ENCODE measurements at regions not wholly inside any gene's neighbourhood (a gene's known extent, or its start where the extent isn't known, plus 50 kb on each side); places are given as distances from the start of the nearest gene placed in this dataset.

GRCh38 chr17:72536788-72537187 lies 416.0 kb downstream of the SOX9 start:
- H3K27ac ChIP-seq (ENCODE audit: low read depth, low read length): no peak overlapping the region
- H3K79me2 ChIP-seq (ENCODE audit: insufficient read depth, low read length): no peaks in the 10 kb centered on the region
- H3K9ac ChIP-seq (ENCODE audit: low read length): no peak overlapping the region
- TF ChIP-seq CTCF (IDR thresholded peaks at IDR 0.05; ENCODE audit: insufficient read depth, low read length, poor library complexity, severe bottlenecking) (no peak), EZH2phosphoT487 (conservative IDR thresholded peaks at IDR 0.05; ENCODE audit: low read length) (no peak)
- no peaks in the 10 kb centered on the region for H3K9me2 ChIP-seq (replicated peaks; ENCODE audit: insufficient read depth, low read length)
- no peaks in the 10 kb centered on the region for H3K27me3 ChIP-seq (ENCODE audit: low read length)
- H3K9me3 ChIP-seq (ENCODE audit: insufficient read depth, low read length): no peaks in the 10 kb centered on the region
- H3K4me2 ChIP-seq (ENCODE audit: low read depth, low read length, poor library complexity, severe bottlenecking): no peak overlapping the region
- no peaks in the 10 kb centered on the region for H3F3A ChIP-seq (ENCODE audit: insufficient read depth)
- H4K20me1 ChIP-seq (ENCODE audit: low read depth, low read length): no peaks in the 10 kb centered on the region
- H3K36me3 ChIP-seq (ENCODE audit: low read length): no peaks in the 10 kb centered on the region
- H2AFZ ChIP-seq (ENCODE audit: low read depth, low read length, severe bottlenecking): no peak overlapping the region
- no peak overlapping the region for H3K4me3 ChIP-seq (ENCODE audit: insufficient read depth, low read length, poor library complexity, severe bottlenecking)

DNA sequence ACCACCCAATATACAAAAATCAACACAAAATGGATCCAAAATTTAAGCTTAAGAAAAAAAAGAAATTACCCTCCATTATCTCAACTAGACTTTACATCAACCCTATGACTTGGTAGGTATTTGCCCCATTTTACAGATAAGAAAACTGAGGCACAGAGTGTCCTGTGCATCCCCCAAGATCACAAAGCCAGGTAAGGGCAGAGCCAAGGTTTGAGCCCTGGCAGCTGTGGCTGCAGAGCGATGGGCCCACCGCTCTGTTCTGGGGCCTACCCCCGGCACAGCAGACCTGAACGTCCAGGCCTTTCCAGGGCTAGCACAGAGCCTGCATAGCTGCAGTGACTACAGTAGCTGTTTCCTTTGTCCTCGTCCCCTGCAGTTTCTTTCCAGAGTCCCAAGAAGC lies 417.6 kb downstream of the SOX9 start:
- no peak overlapping the region for H3K9ac ChIP-seq (ENCODE audit: low read length)
- H4K20me1 ChIP-seq (ENCODE audit: low read depth, low read length): no peaks in the 10 kb centered on the region
- no peaks in the 10 kb centered on the region for H3F3A ChIP-seq (ENCODE audit: insufficient read depth)
- TF ChIP-seq EZH2phosphoT487 (conservative IDR thresholded peaks at IDR 0.05; ENCODE audit: low read length): no peak
- TF ChIP-seq CTCF (IDR thresholded peaks at IDR 0.05; ENCODE audit: insufficient read depth, low read length, poor library complexity, severe bottlenecking): no peak
- no peaks in the 10 kb centered on the region for H3K9me3 ChIP-seq (ENCODE audit: insufficient read depth, low read length)
- no peaks in the 10 kb centered on the region for H3K27me3 ChIP-seq (ENCODE audit: low read length)
- no peak overlapping the region for H3K4me2 ChIP-seq (ENCODE audit: low read depth, low read length, poor library complexity, severe bottlenecking)
- H3K36me3 ChIP-seq (ENCODE audit: low read length): no peaks in the 10 kb centered on the region
- no peak overlapping the region for H3K4me3 ChIP-seq (ENCODE audit: insufficient read depth, low read length, poor library complexity, severe bottlenecking)
- H2AFZ ChIP-seq (ENCODE audit: low read depth, low read length, severe bottlenecking): no peak overlapping the region
- H3K27ac ChIP-seq (ENCODE audit: low read depth, low read length): no peak overlapping the region
- H3K9me2 ChIP-seq (replicated peaks; ENCODE audit: insufficient read depth, low read length): no peaks in the 10 kb centered on the region
- no peaks in the 10 kb centered on the region for H3K79me2 ChIP-seq (ENCODE audit: insufficient read depth, low read length)

DNA sequence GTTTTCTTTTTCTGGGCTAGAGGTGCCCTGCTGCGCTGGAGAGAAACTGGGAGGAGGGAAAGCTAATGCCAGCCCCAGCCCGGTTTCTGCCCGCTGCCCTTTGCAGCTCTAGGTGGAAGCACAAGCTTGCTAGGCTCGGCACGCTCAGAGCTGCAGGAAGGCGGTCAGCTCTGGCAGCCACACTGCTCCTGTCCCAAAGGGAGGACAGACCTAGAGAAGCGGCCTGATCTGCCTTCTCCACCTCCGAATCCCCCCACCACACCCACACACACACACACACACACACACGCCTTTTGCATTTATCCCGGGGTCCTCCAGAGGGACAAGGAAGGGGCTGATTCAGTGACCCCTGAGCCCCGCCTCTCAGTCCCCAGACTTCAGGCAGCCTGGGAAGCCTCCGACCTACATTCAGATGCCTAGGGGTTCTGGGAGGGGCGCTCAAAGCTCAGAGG lies 418.1 kb downstream of the SOX9 start:
- H3K27me3 ChIP-seq (ENCODE audit: low read length): no peaks in the 10 kb centered on the region
- no peak overlapping the region for H3K9ac ChIP-seq (ENCODE audit: low read length)
- H3K36me3 ChIP-seq (ENCODE audit: low read length): no peaks in the 10 kb centered on the region
- no peaks in the 10 kb centered on the region for H3K9me3 ChIP-seq (ENCODE audit: insufficient read depth, low read length)
- H3K27ac ChIP-seq (ENCODE audit: low read depth, low read length): no peak overlapping the region
- no peaks in the 10 kb centered on the region for H4K20me1 ChIP-seq (ENCODE audit: low read depth, low read length)
- TF ChIP-seq EZH2phosphoT487 (conservative IDR thresholded peaks at IDR 0.05; ENCODE audit: low read length) (no peak), CTCF (IDR thresholded peaks at IDR 0.05; ENCODE audit: insufficient read depth, low read length, poor library complexity, severe bottlenecking) (no peak)
- H3F3A ChIP-seq (ENCODE audit: insufficient read depth): no peaks in the 10 kb centered on the region
- H3K4me2 ChIP-seq (ENCODE audit: low read depth, low read length, poor library complexity, severe bottlenecking): no peak overlapping the region
- H3K79me2 ChIP-seq (ENCODE audit: insufficient read depth, low read length): no peaks in the 10 kb centered on the region
- no peaks in the 10 kb centered on the region for H3K9me2 ChIP-seq (replicated peaks; ENCODE audit: insufficient read depth, low read length)
- H2AFZ ChIP-seq (ENCODE audit: low read depth, low read length, severe bottlenecking): no peak overlapping the region
- no peak overlapping the region for H3K4me3 ChIP-seq (ENCODE audit: insufficient read depth, low read length, poor library complexity, severe bottlenecking)
